Activated CD4-positive, alpha-beta T cell treated with anti-CD3 and anti-CD28 coated beads, Interleukin-2, amount 10 ng/mL, durations not matched to agents 24 days and 14 days (primary cell): ENCODE measurements at regions not wholly inside any gene's neighbourhood (a gene's known extent, or its start where the extent isn't known, plus 50 kb on each side); places are given as distances from the start of the nearest gene placed in this dataset.
"Not testable (repeated sequence)": the region's sequence is repeated elsewhere in the genome, so short reads cannot be mapped to it uniquely, and the experiment has no call there.

Source experiments
- DNase-seq: peaks from one replicate; pipeline ENCODE4 v3.0.0; 2022
- H3K27ac Mint-ChIP-seq: one replicate; pipeline ENCODE4 v1.8.0; 2022; ENCODE audit warnings: mild to moderate bottlenecking, mixed read lengths
- H3K27me3 Mint-ChIP-seq: one replicate; pipeline ENCODE4 v1.8.0; 2022; ENCODE audit warnings: mixed read lengths
- H3K36me3 Mint-ChIP-seq: one replicate; pipeline ENCODE4 v1.8.0; 2022; ENCODE audit warnings: low read depth, mild to moderate bottlenecking, mixed read lengths
- H3K4me1 Mint-ChIP-seq: one replicate; pipeline ENCODE4 v1.8.0; 2021; ENCODE audit warnings: mixed read lengths
- H3K4me3 Mint-ChIP-seq: one replicate; pipeline ENCODE4 v1.8.0; 2022; ENCODE audit warnings: mild to moderate bottlenecking, moderate library complexity, mixed read lengths
- H3K9me3 Mint-ChIP-seq: one replicate; pipeline ENCODE4 v1.8.0; 2021; ENCODE audit warnings: mixed read lengths
- intact Hi-C: fragments of 100-400 bp; cut with micrococcal nuclease; formaldehyde crosslinking; loops from one replicate; pipeline ENCODE4 v1.15.1; 2023

DNA sequence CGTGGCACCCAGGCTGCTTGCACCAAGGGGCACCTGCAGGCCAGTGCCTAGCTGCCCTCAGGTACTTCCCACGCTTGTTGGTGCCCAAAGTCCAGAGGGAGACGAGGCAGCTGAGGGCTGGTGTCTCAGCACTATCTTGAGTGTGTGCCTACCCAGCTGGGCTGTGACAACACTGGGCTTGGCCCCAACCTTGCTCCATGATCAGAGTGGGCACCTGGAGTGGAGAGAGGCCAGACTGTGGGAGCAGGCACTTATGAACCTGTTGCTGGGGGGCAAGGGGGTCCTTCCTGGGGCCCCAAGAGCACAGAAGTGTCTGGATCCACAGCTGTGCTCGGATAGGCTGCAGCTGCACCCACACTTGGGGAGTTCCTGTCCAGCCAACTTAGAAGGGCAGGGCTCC lies 314.7 kb downstream of the KCNJ2 start:
- Mint-ChIP-seq H3K4me3 (no peak overlapping the region), H3K4me1 (no peaks in the 10 kb centered on the region), H3K27me3 (no peaks in the 10 kb centered on the region), H3K27ac (no peak overlapping the region), H3K36me3 (no peaks in the 10 kb centered on the region), H3K9me3 (peaks cover 3% of the 10 kb centered on the region)
- intact Hi-C loops = no loop called here
- DNase-seq = no peak

DNA sequence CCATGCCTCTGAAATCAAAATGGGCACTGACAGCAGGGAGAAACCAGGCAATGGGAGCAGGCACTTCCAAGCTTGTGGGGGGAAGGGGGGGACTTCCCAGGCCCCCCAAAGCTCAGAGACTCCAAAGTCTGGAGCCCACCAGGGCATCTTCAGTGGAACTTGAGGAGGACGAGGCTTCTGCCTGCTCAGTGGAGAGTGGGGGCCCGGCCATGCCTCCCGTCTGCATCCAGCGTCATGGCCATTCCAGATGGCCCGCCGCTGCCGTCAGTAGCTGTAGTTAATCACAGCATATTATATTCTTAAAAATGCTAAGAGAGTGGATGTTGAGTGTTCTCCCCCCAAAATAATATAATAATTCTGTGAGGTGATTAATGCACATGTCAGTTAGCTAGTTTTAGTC lies 315.2 kb downstream of the KCNJ2 start:
- intact Hi-C loops = no loop called here
- Mint-ChIP-seq H3K36me3 (no peaks in the 10 kb centered on the region), H3K4me1 (no peaks in the 10 kb centered on the region), H3K9me3 (peaks cover 3% of the 10 kb centered on the region), H3K27me3 (no peaks in the 10 kb centered on the region), H3K4me3 (no peak overlapping the region), H3K27ac (no peak overlapping the region)
- no peak for DNase-seq

DNA sequence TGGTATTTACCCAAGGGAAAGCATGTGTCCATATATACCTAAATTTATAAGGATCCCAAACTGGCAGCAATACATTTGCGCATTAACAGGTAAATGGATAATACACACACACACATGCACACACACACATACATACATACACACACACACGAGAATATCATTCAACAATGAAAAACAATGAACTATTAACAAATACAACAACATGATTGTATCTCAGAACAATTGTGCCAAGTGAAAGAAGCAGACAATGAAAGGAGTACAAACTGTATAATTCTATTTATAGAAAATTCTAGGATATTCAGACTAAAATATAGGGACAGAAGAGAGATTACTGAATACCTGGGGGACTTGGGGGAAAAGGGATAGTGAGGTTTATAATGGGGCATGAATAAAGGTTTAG lies 323.0 kb downstream of the KCNJ2 start:
- Mint-ChIP-seq H3K36me3 (no peaks in the 10 kb centered on the region), H3K27ac (no peak overlapping the region), H3K4me1 (no peaks in the 10 kb centered on the region), H3K27me3 (no peaks in the 10 kb centered on the region), H3K4me3 (no peak overlapping the region), H3K9me3 (no peaks in the 10 kb centered on the region)
- DNase-seq = no peak
- intact Hi-C loops = no loop called here

DNA sequence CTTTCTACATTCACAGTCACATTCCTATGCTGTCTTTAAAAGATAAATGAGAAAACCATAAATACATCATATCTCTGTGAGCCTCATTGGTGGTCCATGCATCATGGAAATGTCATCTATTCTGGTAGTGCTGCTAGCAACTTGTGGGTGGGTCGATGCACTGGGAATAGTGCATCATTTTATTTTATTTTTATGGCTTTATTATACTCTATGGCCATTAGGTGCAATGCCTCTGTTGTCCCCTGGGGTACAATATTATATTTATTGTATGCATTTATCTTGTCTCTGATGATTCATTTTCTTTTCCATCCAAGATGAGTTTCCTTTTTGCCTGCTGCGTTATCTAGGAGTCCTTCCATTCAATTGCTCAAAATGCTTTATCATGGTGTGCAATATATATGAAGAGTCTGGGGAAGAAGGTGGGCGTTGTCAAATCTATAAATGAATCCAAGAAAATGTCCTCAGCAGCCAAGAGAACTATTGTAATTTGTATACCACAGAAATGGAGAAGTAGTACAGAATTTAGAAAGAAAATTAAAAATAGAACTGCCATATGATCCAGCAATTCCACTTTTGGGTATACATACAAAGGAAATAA lies 324.0 kb downstream of the KCNJ2 start:
- Mint-ChIP-seq H3K27ac (no peak overlapping the region), H3K4me1 (no peaks in the 10 kb centered on the region), H3K4me3 (no peak overlapping the region), H3K36me3 (no peaks in the 10 kb centered on the region), H3K27me3 (no peaks in the 10 kb centered on the region), H3K9me3 (no peaks in the 10 kb centered on the region)
- DNase-seq = no peak
- intact Hi-C loops = no loop called here

DNA sequence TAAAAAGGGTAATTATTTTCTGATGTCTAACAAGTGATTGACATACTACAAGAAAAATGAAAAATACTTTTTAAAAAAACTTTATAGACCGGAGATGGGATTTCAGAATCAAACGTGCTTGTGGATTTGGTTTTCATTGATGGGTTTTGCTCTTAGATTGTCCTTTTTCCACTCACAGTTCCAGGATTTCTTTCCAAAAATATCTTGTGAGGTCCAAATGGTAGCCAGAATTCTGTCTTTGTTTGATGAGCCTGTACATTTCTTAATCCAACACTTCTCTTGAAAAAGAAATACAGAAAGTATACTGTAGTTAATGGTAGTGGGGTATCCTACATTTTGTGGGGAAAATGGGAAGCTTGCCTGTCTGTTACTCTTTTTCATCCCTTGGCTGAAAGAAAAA lies 329.3 kb downstream of the KCNJ2 start:
- intact Hi-C loops = no loop called here
- no peak for DNase-seq
- Mint-ChIP-seq H3K27me3 (no peaks in the 10 kb centered on the region), H3K4me3 (no peak overlapping the region), H3K9me3 (no peaks in the 10 kb centered on the region), H3K27ac (no peak overlapping the region), H3K36me3 (no peaks in the 10 kb centered on the region), H3K4me1 (no peaks in the 10 kb centered on the region)

DNA sequence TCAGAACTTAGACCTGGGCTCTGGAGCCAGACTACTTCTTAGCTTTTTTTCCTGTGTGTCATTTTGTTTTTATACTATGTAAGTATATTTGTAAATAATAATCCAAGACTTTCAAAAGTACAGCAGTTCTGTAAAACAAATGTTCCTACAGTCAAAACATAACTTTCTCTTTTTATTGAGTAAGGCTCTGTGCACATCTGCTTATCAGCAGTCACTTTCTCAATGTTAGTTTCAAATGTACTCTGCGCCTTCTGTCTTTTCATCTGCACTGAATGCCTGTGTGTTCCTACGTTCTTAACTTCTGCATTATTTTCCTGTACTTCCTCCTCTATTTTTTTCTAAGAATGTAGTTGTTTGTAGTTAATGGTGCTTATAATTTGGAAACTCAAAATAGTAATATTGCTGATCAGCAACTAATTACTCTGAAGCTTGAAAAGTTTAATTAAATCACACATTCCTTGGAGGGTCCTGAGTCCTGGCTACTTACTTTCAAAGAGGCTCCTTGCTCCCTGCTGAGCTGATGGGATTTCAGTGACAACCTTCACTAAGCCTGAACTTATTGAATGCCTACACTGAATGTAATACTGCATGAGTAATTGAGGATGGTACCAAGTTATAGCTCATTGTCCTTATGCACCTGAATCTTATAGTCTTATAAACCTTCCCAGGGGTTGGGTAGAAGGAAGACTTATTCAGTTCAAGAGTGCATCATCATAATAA lies 329.9 kb downstream of the KCNJ2 start:
- intact Hi-C loops = no loop called here
- H3K4me1 Mint-ChIP-seq = no peaks in the 10 kb centered on the region
- no peak overlapping the region for H3K4me3 Mint-ChIP-seq
- DNase-seq = no peak
- no peaks in the 10 kb centered on the region for H3K27me3 Mint-ChIP-seq
- H3K27ac Mint-ChIP-seq = no peak overlapping the region
- no peaks in the 10 kb centered on the region for H3K36me3 Mint-ChIP-seq
- no peaks in the 10 kb centered on the region for H3K9me3 Mint-ChIP-seq

DNA sequence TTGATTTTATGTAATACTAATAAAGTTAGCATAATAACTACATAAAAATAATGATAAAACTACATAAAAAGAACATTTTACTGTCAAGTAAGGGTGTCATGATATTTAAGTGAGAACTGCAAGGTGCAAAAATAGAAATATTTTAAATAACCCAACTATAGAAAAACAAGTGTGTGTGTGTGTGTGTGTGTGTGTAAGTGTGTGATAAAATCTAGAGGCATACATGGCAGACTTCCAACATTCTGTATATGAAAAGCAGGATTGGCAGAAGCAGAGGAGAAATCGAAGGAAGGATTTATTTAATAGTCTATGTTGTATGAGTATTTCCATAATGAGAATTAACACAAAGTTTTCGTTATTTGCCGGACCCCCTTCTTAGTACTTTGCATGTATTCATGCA lies 334.1 kb downstream of the KCNJ2 start:
- DNase-seq = no peak
- no peak overlapping the region for H3K4me3 Mint-ChIP-seq
- H3K27ac Mint-ChIP-seq = no peak overlapping the region
- no peaks in the 10 kb centered on the region for H3K4me1 Mint-ChIP-seq
- H3K36me3 Mint-ChIP-seq = no peaks in the 10 kb centered on the region
- no peaks in the 10 kb centered on the region for H3K9me3 Mint-ChIP-seq
- intact Hi-C loops = no loop called here
- no peaks in the 10 kb centered on the region for H3K27me3 Mint-ChIP-seq

DNA sequence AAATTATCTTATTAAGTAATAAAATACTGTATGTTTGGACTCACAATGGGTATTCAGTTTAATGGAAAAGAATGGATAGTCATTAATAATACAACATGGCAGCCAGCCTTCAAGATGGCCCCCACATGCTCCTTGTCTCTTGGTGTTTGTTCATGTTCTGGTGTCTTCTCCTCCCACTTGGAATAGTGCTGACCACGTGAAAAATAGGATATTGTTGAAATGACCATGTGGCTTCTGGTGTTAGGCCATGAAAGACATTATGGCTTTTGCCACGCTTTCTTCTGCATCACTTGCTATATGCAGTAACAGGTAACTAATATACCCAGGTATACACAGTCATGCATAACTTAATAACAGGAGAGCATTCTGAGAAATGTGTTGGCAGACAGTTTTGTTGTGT lies 341.0 kb downstream of the KCNJ2 start:
- no peaks in the 10 kb centered on the region for H3K9me3 Mint-ChIP-seq
- no peak overlapping the region for H3K4me3 Mint-ChIP-seq
- no peak for DNase-seq
- H3K27me3 Mint-ChIP-seq = no peaks in the 10 kb centered on the region
- H3K4me1 Mint-ChIP-seq = no peaks in the 10 kb centered on the region
- intact Hi-C loops = no loop called here
- no peaks in the 10 kb centered on the region for H3K36me3 Mint-ChIP-seq
- H3K27ac Mint-ChIP-seq = no peak overlapping the region

DNA sequence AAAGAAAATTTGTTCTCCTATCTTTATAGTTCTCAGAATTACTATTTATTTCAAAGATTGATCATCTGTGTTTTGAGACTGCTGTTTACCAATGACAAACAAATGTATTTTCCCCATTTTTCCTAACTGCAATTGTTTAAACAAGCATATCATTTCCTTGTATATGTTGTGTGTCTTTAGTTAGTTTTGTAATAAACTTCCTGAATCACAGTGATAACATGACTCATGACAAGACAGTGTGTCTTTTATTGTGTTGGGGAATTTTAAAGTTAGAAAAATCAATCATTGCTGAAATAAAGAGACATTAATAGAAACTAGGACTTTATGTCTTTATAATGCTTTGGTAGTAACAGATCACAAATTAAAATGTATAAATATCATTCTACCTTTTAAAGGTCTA lies 348.5 kb downstream of the KCNJ2 start:
- Mint-ChIP-seq H3K9me3 (no peaks in the 10 kb centered on the region), H3K36me3 (no peaks in the 10 kb centered on the region), H3K27ac (no peak overlapping the region), H3K4me3 (no peak overlapping the region), H3K4me1 (no peaks in the 10 kb centered on the region), H3K27me3 (no peaks in the 10 kb centered on the region)
- intact Hi-C loops = no loop called here
- no peak for DNase-seq

DNA sequence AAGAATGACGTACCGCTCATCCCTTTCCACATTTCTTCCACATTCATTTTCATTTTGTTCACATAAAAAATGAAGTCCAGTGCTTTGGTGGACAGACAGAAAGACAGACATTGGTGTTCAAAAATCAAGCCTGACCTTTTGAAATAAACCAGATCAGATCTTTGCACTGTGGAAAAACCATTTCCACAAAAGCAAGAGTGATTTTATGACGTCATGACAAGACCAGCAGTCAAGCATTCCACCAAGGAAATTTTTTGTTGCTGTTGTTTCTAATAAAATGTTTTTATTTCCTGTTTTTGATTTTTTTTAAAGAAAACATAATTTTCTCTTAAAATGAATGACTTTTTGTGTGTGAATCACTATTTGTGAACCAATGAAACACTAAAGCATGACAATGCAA lies 350.0 kb downstream of the KCNJ2 start:
- Mint-ChIP-seq H3K27ac (no peak overlapping the region), H3K4me3 (no peak overlapping the region), H3K36me3 (no peaks in the 10 kb centered on the region), H3K4me1 (no peaks in the 10 kb centered on the region), H3K27me3 (no peaks in the 10 kb centered on the region), H3K9me3 (no peaks in the 10 kb centered on the region)
- intact Hi-C loops = no loop called here
- DNase-seq = no peak

DNA sequence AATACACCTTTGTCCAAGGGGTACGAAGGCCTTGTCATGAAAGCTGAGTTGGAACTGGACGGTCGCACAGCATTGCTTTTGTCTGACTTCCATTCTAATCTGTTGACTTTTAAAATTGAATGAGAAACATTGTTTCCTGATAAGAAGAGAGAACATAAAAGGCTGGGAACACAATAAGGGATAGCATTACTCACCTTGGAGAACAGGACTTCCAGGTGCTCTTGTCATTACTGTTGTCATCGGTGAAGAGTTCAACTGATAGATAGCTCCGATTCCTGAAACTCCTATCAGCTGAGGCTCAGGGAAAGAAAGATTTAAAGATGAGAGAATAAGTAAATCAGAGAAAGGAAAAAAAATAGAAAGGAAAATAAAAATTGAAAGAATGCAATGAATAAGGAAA lies 351.1 kb downstream of the KCNJ2 start:
- Mint-ChIP-seq H3K27ac (no peak overlapping the region), H3K36me3 (no peaks in the 10 kb centered on the region), H3K4me3 (no peak overlapping the region), H3K9me3 (no peaks in the 10 kb centered on the region), H3K27me3 (no peaks in the 10 kb centered on the region), H3K4me1 (no peaks in the 10 kb centered on the region)
- DNase-seq = no peak
- intact Hi-C loops = no loop called here

DNA sequence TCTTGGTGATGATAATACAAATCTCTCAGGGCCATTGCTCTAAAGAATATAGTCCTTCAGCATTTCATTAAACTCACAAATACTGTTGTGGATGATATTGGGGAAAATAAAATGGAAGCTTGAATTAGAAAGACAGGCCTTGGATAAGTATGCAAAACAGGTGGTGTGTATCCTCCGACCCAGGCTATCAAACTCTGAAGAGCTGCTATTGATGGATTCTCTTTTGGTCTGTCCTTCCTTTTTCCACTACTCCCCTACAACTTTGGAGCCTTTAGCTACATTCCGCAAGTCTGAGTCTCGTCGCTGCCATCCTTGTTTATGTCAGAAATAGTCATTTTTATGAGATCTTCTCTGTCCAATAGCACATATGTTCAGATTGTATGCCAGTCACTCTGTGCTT lies 351.6 kb downstream of the KCNJ2 start:
- Mint-ChIP-seq H3K4me1 (no peaks in the 10 kb centered on the region), H3K36me3 (no peaks in the 10 kb centered on the region), H3K9me3 (no peaks in the 10 kb centered on the region), H3K27me3 (no peaks in the 10 kb centered on the region), H3K4me3 (no peak overlapping the region), H3K27ac (no peak overlapping the region)
- no peak for DNase-seq
- intact Hi-C loops = no loop called here

DNA sequence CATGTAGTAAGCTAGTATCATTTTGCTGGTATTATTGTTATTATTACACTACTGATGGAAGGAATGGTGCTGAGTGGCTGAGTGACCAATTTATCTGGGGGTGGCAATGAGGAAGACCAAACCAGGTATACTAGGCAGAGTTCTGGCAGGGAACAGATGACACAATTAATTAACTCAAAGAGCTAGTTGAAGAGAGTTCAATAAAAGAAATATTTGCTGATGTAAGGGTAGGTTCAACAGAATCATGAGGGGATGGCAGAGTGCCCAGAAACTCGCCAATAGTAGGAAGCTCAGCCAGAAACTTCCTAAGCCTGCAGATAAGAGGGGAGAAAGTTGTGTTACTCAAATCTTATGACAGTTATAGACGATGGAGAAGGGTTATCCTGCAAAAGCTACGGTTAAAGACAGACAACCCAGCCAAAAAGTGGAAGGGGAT lies 352.5 kb downstream of the KCNJ2 start:
- Mint-ChIP-seq H3K4me1 (peaks cover under 1% of the 10 kb centered on the region), H3K4me3 (no peak overlapping the region), H3K36me3 (no peaks in the 10 kb centered on the region), H3K27ac (no peak overlapping the region), H3K9me3 (no peaks in the 10 kb centered on the region), H3K27me3 (no peaks in the 10 kb centered on the region)
- intact Hi-C loops = no loop called here
- no peak for DNase-seq

DNA sequence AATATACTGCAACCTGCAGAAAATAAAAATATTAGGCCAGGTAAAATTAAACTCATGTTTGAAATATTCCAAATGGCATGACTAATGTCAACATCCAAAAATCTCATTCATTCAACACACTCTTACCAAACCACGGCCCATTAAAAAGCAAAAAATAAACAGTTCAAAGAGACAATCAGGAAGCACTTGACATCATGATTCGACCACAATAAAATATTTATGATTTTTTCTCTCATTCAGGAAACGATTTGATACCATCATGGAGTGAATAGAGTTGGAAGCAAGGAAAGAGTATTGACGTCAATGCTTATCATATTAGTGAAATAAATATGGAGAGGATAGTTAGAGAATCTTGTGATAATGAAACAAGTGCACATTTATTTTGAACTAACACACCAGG lies 354.1 kb downstream of the KCNJ2 start:
- no peak overlapping the region for H3K27ac Mint-ChIP-seq
- intact Hi-C loops = no loop called here
- H3K9me3 Mint-ChIP-seq = no peaks in the 10 kb centered on the region
- H3K4me1 Mint-ChIP-seq = peaks cover 2% of the 10 kb centered on the region
- H3K36me3 Mint-ChIP-seq = no peaks in the 10 kb centered on the region
- H3K4me3 Mint-ChIP-seq = no peak overlapping the region
- H3K27me3 Mint-ChIP-seq = no peaks in the 10 kb centered on the region
- no peak for DNase-seq

DNA sequence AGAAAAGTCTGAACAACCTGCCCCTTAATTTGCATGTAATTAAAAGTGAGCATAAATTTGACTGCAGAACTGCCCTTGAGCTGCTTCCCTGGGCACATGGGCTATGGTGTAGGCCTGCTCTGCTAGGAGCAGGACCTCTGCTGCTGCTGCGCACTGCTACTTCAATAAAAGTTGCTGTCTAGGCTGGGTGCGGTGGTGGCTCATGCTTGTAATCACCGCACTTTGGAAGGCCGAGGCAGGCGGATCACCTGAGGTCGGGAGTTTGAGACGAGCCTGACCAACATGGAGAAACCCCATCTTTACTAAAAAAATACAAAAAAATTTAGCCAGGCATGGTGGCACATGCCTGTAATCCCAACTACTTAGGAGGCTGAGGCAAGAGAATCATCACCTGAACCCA lies 355.7 kb downstream of the KCNJ2 start:
- H3K4me1 Mint-ChIP-seq, H3K27me3 Mint-ChIP-seq, H3K27ac Mint-ChIP-seq, H3K4me3 Mint-ChIP-seq, H3K36me3 Mint-ChIP-seq, intact Hi-C loops, DNase-seq, H3K9me3 Mint-ChIP-seq: not testable (repeated sequence)
